ENCODE measurements at regions not wholly inside any gene's neighbourhood (a gene's known extent, or its start where the extent isn't known, plus 50 kb on each side); places are given as distances from the start of the nearest gene placed in this dataset.

DNA sequence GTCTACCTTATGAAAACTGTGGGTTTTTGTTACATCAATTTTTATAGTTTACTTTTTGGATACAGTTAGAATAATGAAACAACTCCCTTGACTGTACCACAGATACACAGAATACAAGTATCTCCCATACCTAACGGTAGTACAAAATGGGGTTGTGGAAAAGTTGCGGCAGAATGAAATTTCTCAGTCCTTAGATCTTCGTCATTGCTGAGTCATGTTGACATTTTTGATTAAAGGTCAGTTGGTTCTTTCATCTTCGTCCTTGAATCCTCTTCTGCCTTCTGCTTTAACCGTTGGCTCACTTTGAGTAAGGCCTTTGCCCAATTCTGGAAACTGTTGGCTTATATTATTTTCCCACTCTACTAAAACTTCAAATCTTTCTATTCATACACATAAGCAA lies 75.6 kb downstream of the TRIML1 start:
- TF ChIP-seq, protein P1, sequence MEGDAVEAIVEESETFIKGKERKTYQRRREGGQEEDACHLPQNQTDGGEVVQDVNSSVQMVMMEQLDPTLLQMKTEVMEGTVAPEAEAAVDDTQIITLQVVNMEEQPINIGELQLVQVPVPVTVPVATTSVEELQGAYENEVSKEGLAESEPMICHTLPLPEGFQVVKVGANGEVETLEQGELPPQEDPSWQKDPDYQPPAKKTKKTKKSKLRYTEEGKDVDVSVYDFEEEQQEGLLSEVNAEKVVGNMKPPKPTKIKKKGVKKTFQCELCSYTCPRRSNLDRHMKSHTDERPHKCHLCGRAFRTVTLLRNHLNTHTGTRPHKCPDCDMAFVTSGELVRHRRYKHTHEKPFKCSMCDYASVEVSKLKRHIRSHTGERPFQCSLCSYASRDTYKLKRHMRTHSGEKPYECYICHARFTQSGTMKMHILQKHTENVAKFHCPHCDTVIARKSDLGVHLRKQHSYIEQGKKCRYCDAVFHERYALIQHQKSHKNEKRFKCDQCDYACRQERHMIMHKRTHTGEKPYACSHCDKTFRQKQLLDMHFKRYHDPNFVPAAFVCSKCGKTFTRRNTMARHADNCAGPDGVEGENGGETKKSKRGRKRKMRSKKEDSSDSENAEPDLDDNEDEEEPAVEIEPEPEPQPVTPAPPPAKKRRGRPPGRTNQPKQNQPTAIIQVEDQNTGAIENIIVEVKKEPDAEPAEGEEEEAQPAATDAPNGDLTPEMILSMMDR (IDR thresholded peaks at IDR 0.05) = no peak
- TF ChIP-seq POLR2A (IDR thresholded peaks at IDR 0.05) = no peak
